ENCODE measurements at regions not wholly inside any gene's neighbourhood (a gene's known extent, or its start where the extent isn't known, plus 50 kb on each side); places are given as distances from the start of the nearest gene placed in this dataset.
"Not testable (repeated sequence)": the region's sequence is repeated elsewhere in the genome, so short reads cannot be mapped to it uniquely, and the experiment has no call there.

GRCh38 chr7:81141257-81142205 is 222.7 kb upstream of the SEMA3C start:
- TF ChIP-seq ZNF775 (CRISPR knock-in tag; IDR thresholded peaks at IDR 0.05; ENCODE audit: borderline replicate concordance); NFRKB (IDR thresholded peaks at IDR 0.05); ZBTB43 (CRISPR knock-in tag; conservative IDR thresholded peaks at IDR 0.05): not testable (repeated sequence)

All from HepG2 (cell line).